ENCODE measurements at regions not wholly inside any gene's neighbourhood (a gene's known extent, or its start where the extent isn't known, plus 50 kb on each side); places are given as distances from the start of the nearest gene placed in this dataset.
"Not testable (repeated sequence)": the region's sequence is repeated elsewhere in the genome, so short reads cannot be mapped to it uniquely, and the experiment has no call there.

GRCh38 chr5:92022415-92023140, 639.5 kb upstream of the ARRDC3 start:
- H3K4me3 Mint-ChIP-seq, result no peak overlapping the region
- no peaks in the 10 kb centered on the region for H3K36me3 Mint-ChIP-seq
- no peak overlapping the region for H3K4me3 ChIP-seq (ENCODE audit: low read depth, low read length)
- H3K36me3 ChIP-seq (ENCODE audit: control insufficient read depth, insufficient read depth, low read length), result no peaks in the 10 kb centered on the region
- H3K27ac Mint-ChIP-seq, result no peak overlapping the region
- no peaks in the 10 kb centered on the region for H3K4me1 Mint-ChIP-seq
- no peaks in the 10 kb centered on the region for H3K27me3 ChIP-seq (ENCODE audit: control insufficient read depth, insufficient read depth, low read length)
- H3K4me1 ChIP-seq (ENCODE audit: control insufficient read depth, insufficient read depth, low read length, poor library complexity, severe bottlenecking), result no peaks in the 10 kb centered on the region
- DNase-seq (no peak), ATAC-seq (ENCODE audit: low read depth in 2 of 2) (no peak)
- H3K27me3 Mint-ChIP-seq, result no peaks in the 10 kb centered on the region
- H3K9me3 Mint-ChIP-seq, result peaks cover 0 to 8% (median 0%) of the 10 kb centered on the region in 7 donors
- H3K9me3 ChIP-seq (ENCODE audit: control insufficient read depth in 2 of 2, low read length in 2 of 2), result no peaks in the 10 kb centered on the region
- H3K27ac ChIP-seq (ENCODE audit: insufficient read depth, low read length, poor library complexity, severe bottlenecking), result no peak overlapping the region

GRCh38 chr5:92019376-92019990, 636.4 kb upstream of the ARRDC3 start:
- H3K4me1 ChIP-seq (ENCODE audit: control insufficient read depth, insufficient read depth, low read length, poor library complexity, severe bottlenecking), result no peaks in the 10 kb centered on the region
- H3K9me3 Mint-ChIP-seq, result peaks cover 0 to 3% (median under 1%) of the 10 kb centered on the region in 7 donors
- H3K4me3 ChIP-seq (ENCODE audit: low read depth, low read length), result no peak overlapping the region
- ATAC-seq (ENCODE audit: low read depth in 2 of 2) (no peak), DNase-seq (no peak)
- no peak overlapping the region for H3K27ac ChIP-seq (ENCODE audit: insufficient read depth, low read length, poor library complexity, severe bottlenecking)
- no peaks in the 10 kb centered on the region for H3K9me3 ChIP-seq (ENCODE audit: control insufficient read depth in 2 of 2, low read length in 2 of 2)
- no peaks in the 10 kb centered on the region for H3K27me3 Mint-ChIP-seq
- H3K36me3 Mint-ChIP-seq, result no peaks in the 10 kb centered on the region
- H3K4me3 Mint-ChIP-seq, result no peak overlapping the region
- no peak overlapping the region for H3K27ac Mint-ChIP-seq
- H3K27me3 ChIP-seq (ENCODE audit: control insufficient read depth, insufficient read depth, low read length), result no peaks in the 10 kb centered on the region
- no peaks in the 10 kb centered on the region for H3K36me3 ChIP-seq (ENCODE audit: control insufficient read depth, insufficient read depth, low read length)
- no peaks in the 10 kb centered on the region for H3K4me1 Mint-ChIP-seq

GRCh38 chr5:92017776-92018175, 634.7 kb upstream of the ARRDC3 start:
- no peak for ATAC-seq (ENCODE audit: low read depth in 2 of 2)
- Mint-ChIP-seq H3K27ac (no peak overlapping the region), H3K4me3 (no peak overlapping the region), H3K9me3 (peaks cover 0 to 6% (median 2%) of the 10 kb centered on the region in 7 donors), H3K4me1 (no peaks in the 10 kb centered on the region), H3K36me3 (no peaks in the 10 kb centered on the region), H3K27me3 (no peaks in the 10 kb centered on the region)
- Histone ChIP-seq H3K9me3 (ENCODE audit: control insufficient read depth in 2 of 2, low read length in 2 of 2) (no peaks in the 10 kb centered on the region), H3K36me3 (ENCODE audit: control insufficient read depth, insufficient read depth, low read length) (no peaks in the 10 kb centered on the region), H3K27ac (ENCODE audit: insufficient read depth, low read length, poor library complexity, severe bottlenecking) (no peak overlapping the region), H3K4me1 (ENCODE audit: control insufficient read depth, insufficient read depth, low read length, poor library complexity, severe bottlenecking) (no peaks in the 10 kb centered on the region), H3K27me3 (ENCODE audit: control insufficient read depth, insufficient read depth, low read length) (no peaks in the 10 kb centered on the region), H3K4me3 (ENCODE audit: low read depth, low read length) (no peak overlapping the region)
- no peak for DNase-seq

- not testable (repeated sequence) for H3K4me3 ChIP-seq (ENCODE audit: low read depth, low read length); H3K27ac ChIP-seq (ENCODE audit: insufficient read depth, low read length, poor library complexity, severe bottlenecking); H3K27me3 Mint-ChIP-seq; H3K4me3 Mint-ChIP-seq; H3K36me3 Mint-ChIP-seq; H3K9me3 ChIP-seq (ENCODE audit: control insufficient read depth in 2 of 2, low read length in 2 of 2); H3K27me3 ChIP-seq (ENCODE audit: control insufficient read depth, insufficient read depth, low read length); H3K4me1 ChIP-seq (ENCODE audit: control insufficient read depth, insufficient read depth, low read length, poor library complexity, severe bottlenecking); DNase-seq; H3K36me3 ChIP-seq (ENCODE audit: control insufficient read depth, insufficient read depth, low read length); H3K27ac Mint-ChIP-seq; H3K4me1 Mint-ChIP-seq
- peaks cover 2 to 10% (median 6%) of the 10 kb centered on the region in 7 donors for H3K9me3 Mint-ChIP-seq
- ATAC-seq (ENCODE audit: low read depth in 2 of 2), result peak in 1 of 2 donors; percentile 20
Observed at GRCh38 chr5:92011845-92012244, 628.7 kb upstream of the ARRDC3 start.

- Mint-ChIP-seq H3K9me3 (peaks cover 0 to 4% (median 3%) of the 10 kb centered on the region in 7 donors), H3K36me3 (no peaks in the 10 kb centered on the region), H3K27ac (no peak overlapping the region), H3K4me1 (no peaks in the 10 kb centered on the region), H3K4me3 (no peak overlapping the region), H3K27me3 (no peaks in the 10 kb centered on the region)
- DNase-seq, result no peak
- H3K9me3 ChIP-seq (ENCODE audit: control insufficient read depth in 2 of 2, low read length in 2 of 2), result no peaks in the 10 kb centered on the region
- no peaks in the 10 kb centered on the region for H3K36me3 ChIP-seq (ENCODE audit: control insufficient read depth, insufficient read depth, low read length)
- no peaks in the 10 kb centered on the region for H3K27me3 ChIP-seq (ENCODE audit: control insufficient read depth, insufficient read depth, low read length)
- H3K27ac ChIP-seq (ENCODE audit: insufficient read depth, low read length, poor library complexity, severe bottlenecking), result no peak overlapping the region
- H3K4me3 ChIP-seq (ENCODE audit: low read depth, low read length), result no peak overlapping the region
- ATAC-seq (ENCODE audit: low read depth in 2 of 2), result no peak
- H3K4me1 ChIP-seq (ENCODE audit: control insufficient read depth, insufficient read depth, low read length, poor library complexity, severe bottlenecking), result no peaks in the 10 kb centered on the region
Observed at GRCh38 chr5:92003806-92004205, 620.7 kb upstream of the ARRDC3 start.

GRCh38 chr5:92002721-92003274, 619.7 kb upstream of the ARRDC3 start:
- no peaks in the 10 kb centered on the region for H3K36me3 ChIP-seq (ENCODE audit: control insufficient read depth, insufficient read depth, low read length)
- no peak overlapping the region for H3K27ac Mint-ChIP-seq
- H3K9me3 Mint-ChIP-seq, result peaks cover 0 to 4% (median 0%) of the 10 kb centered on the region in 7 donors
- H3K4me1 Mint-ChIP-seq, result no peaks in the 10 kb centered on the region
- no peak for DNase-seq
- no peaks in the 10 kb centered on the region for H3K9me3 ChIP-seq (ENCODE audit: control insufficient read depth in 2 of 2, low read length in 2 of 2)
- no peaks in the 10 kb centered on the region for H3K27me3 Mint-ChIP-seq
- ATAC-seq (ENCODE audit: low read depth in 2 of 2), result no peak
- no peak overlapping the region for H3K4me3 Mint-ChIP-seq
- H3K27me3 ChIP-seq (ENCODE audit: control insufficient read depth, insufficient read depth, low read length), result no peaks in the 10 kb centered on the region
- H3K4me3 ChIP-seq (ENCODE audit: low read depth, low read length), result no peak overlapping the region
- no peaks in the 10 kb centered on the region for H3K4me1 ChIP-seq (ENCODE audit: control insufficient read depth, insufficient read depth, low read length, poor library complexity, severe bottlenecking)
- no peaks in the 10 kb centered on the region for H3K36me3 Mint-ChIP-seq
- H3K27ac ChIP-seq (ENCODE audit: insufficient read depth, low read length, poor library complexity, severe bottlenecking), result no peak overlapping the region

GRCh38 chr5:91998774-91999173, 615.7 kb upstream of the ARRDC3 start:
- Histone ChIP-seq H3K36me3 (ENCODE audit: control insufficient read depth, insufficient read depth, low read length) (no peaks in the 10 kb centered on the region), H3K27me3 (ENCODE audit: control insufficient read depth, insufficient read depth, low read length) (no peaks in the 10 kb centered on the region), H3K9me3 (ENCODE audit: control insufficient read depth in 2 of 2, low read length in 2 of 2) (no peaks in the 10 kb centered on the region), H3K4me3 (ENCODE audit: low read depth, low read length) (no peak overlapping the region), H3K27ac (ENCODE audit: insufficient read depth, low read length, poor library complexity, severe bottlenecking) (no peak overlapping the region), H3K4me1 (ENCODE audit: control insufficient read depth, insufficient read depth, low read length, poor library complexity, severe bottlenecking) (no peaks in the 10 kb centered on the region)
- DNase-seq (no peak), ATAC-seq (ENCODE audit: low read depth in 2 of 2) (no peak)
- Mint-ChIP-seq H3K27me3 (no peaks in the 10 kb centered on the region), H3K4me1 (no peaks in the 10 kb centered on the region), H3K4me3 (no peak overlapping the region), H3K36me3 (no peaks in the 10 kb centered on the region), H3K9me3 (peaks cover 0 to 2% (median 0%) of the 10 kb centered on the region in 7 donors), H3K27ac (no peak overlapping the region)

GRCh38 chr5:91983869-91984268, 600.8 kb upstream of the ARRDC3 start:
- Histone ChIP-seq H3K4me1 (ENCODE audit: control insufficient read depth, insufficient read depth, low read length, poor library complexity, severe bottlenecking) (no peaks in the 10 kb centered on the region), H3K27me3 (ENCODE audit: control insufficient read depth, insufficient read depth, low read length) (no peaks in the 10 kb centered on the region), H3K9me3 (ENCODE audit: control insufficient read depth in 2 of 2, low read length in 2 of 2) (no peaks in the 10 kb centered on the region), H3K27ac (ENCODE audit: insufficient read depth, low read length, poor library complexity, severe bottlenecking) (no peak overlapping the region), H3K36me3 (ENCODE audit: control insufficient read depth, insufficient read depth, low read length) (no peaks in the 10 kb centered on the region), H3K4me3 (ENCODE audit: low read depth, low read length) (no peak overlapping the region)
- ATAC-seq (ENCODE audit: low read depth in 2 of 2), result no peak
- peaks cover 0 to 6% (median 1%) of the 10 kb centered on the region in 7 donors for H3K9me3 Mint-ChIP-seq
- no peak overlapping the region for H3K27ac Mint-ChIP-seq
- no peaks in the 10 kb centered on the region for H3K4me1 Mint-ChIP-seq
- H3K4me3 Mint-ChIP-seq, result no peak overlapping the region
- DNase-seq, result no peak
- H3K27me3 Mint-ChIP-seq, result no peaks in the 10 kb centered on the region
- H3K36me3 Mint-ChIP-seq, result no peaks in the 10 kb centered on the region

Data from CD4-positive, CD25-positive, alpha-beta regulatory T cell (primary cell).